MCF 10A (cell line): ENCODE measurements at regions not wholly inside any gene's neighbourhood (a gene's known extent, or its start where the extent isn't known, plus 50 kb on each side); places are given as distances from the start of the nearest gene placed in this dataset.

Source experiments
- BruUV-seq: library from RNA; stranded (reverse); fragments of 400-500 nt; replicated peaks from 2 replicates; lab custom pipeline; 2021; lab: Mats Ljungman, UMichigan
- CTCF ChIA-PET: fragments of 300-600 bp; sonication (Branson Sonifier 250); formaldehyde crosslinking; extraction: SDS; loops from one replicate; lab custom pipeline; 2021; ENCODE audit warnings: antibody characterized with exemption, inconsistent platforms; lab: Yijun Ruan, JAX
- POLR2A ChIA-PET: fragments of 300-600, 350-650 bp; sonication (Branson Sonifier 250); formaldehyde crosslinking; extraction: SDS; loops from one replicate; lab custom pipeline; 2020; ENCODE audit warnings: antibody characterized with exemption, inconsistent platforms; lab: Yijun Ruan, JAX
- DNase-seq: peaks from one replicate; pipeline ENCODE4 v3.0.0-alpha.2; 2018; ENCODE audit not compliant: unreplicated experiment
- H3K27ac Mint-ChIP-seq: one replicate; pipeline ENCODE4 v1.8.0; 2022; ENCODE audit warnings: mild to moderate bottlenecking, low read depth, mixed read lengths; ENCODE audit not compliant: unreplicated experiment
- H3K27me3 Mint-ChIP-seq: one replicate; pipeline ENCODE4 v1.8.0; 2022; ENCODE audit warnings: mixed read lengths; ENCODE audit not compliant: insufficient read depth, unreplicated experiment
- H3K36me3 Mint-ChIP-seq: one replicate; pipeline ENCODE4 v1.8.0; 2022; ENCODE audit warnings: mild to moderate bottlenecking, moderate library complexity, mixed read lengths; ENCODE audit not compliant: insufficient read depth, unreplicated experiment
- H3K4me1 Mint-ChIP-seq: one replicate; pipeline ENCODE4 v1.8.0; 2022; ENCODE audit warnings: mixed read lengths; ENCODE audit not compliant: insufficient read depth, unreplicated experiment
- H3K4me3 Mint-ChIP-seq: one replicate; pipeline ENCODE4 v1.8.0; 2022; ENCODE audit warnings: mild to moderate bottlenecking, moderate library complexity, mixed read lengths; ENCODE audit not compliant: unreplicated experiment
- H3K9me3 Mint-ChIP-seq: one replicate; pipeline ENCODE4 v1.8.0; 2022; ENCODE audit warnings: mixed read lengths; ENCODE audit not compliant: unreplicated experiment
- intact Hi-C: fragments of 100-400 bp; cut with micrococcal nuclease; formaldehyde crosslinking; loops from 2 replicates; pipeline ENCODE4 v1.14.1; 2022
- TF ChIP-seq, protein P1 (sequence below): fragments of 200-600 bp; IDR thresholded peaks from one replicate; pipeline ENCODE4 v1.8.0; 2022; ENCODE audit warnings: antibody characterized with exemption, mild to moderate bottlenecking; ENCODE audit not compliant: unreplicated experiment

DNA sequence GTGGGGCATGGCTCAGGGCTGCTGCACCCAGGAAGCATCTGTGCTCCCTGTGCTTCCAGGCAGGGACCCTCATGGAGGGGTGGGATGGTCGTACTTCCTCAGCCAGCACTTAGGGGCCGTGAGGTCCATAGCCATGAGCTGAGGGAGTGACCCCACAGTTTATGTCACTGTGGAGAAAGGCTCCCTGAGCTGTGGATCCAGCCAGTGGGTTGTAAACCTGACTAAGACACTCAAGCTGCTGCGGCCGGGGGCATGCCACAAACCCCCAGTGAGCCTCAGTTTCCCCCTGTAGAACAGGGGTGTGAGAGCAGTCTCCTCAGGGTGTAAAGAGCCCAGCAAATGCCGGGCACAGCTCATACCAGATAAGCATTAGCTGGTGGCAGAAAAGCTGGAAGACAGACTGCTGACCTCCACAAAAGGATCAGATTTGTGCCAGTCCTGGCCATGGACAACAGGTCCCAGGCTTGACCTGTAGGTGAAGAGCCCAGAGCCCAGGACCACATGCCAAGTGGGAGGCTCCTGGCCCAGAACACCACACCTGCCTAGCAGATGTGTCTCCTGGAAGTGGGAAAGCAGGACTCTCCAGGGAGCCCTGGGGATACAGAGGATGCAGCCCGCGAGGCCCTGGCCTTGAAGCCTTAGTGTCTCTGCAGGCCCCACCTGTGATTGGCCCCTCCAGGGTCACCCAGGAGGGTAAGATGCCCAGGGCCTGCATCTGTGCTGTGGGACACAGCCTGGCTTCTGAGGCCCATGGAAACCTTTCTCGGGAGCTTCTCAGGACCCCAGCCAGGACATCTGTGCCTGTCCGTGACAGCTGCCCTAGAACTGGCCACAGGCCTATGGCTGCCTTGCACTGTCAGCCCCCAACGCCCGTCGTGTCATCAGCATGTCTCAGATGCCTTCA is 78.1 kb upstream of the RET start:
- Mint-ChIP-seq H3K9me3 (no peaks in the 10 kb centered on the region), H3K36me3 (no peaks in the 10 kb centered on the region), H3K4me3 (no peak overlapping the region), H3K27me3 (no peaks in the 10 kb centered on the region), H3K27ac (no peak overlapping the region), H3K4me1 (no peaks in the 10 kb centered on the region)
- no peak for DNase-seq
- ChIA-PET POLR2A (no interaction called here), CTCF (no interaction called here)
- TF ChIP-seq, protein P1, sequence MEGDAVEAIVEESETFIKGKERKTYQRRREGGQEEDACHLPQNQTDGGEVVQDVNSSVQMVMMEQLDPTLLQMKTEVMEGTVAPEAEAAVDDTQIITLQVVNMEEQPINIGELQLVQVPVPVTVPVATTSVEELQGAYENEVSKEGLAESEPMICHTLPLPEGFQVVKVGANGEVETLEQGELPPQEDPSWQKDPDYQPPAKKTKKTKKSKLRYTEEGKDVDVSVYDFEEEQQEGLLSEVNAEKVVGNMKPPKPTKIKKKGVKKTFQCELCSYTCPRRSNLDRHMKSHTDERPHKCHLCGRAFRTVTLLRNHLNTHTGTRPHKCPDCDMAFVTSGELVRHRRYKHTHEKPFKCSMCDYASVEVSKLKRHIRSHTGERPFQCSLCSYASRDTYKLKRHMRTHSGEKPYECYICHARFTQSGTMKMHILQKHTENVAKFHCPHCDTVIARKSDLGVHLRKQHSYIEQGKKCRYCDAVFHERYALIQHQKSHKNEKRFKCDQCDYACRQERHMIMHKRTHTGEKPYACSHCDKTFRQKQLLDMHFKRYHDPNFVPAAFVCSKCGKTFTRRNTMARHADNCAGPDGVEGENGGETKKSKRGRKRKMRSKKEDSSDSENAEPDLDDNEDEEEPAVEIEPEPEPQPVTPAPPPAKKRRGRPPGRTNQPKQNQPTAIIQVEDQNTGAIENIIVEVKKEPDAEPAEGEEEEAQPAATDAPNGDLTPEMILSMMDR: no peak
- intact Hi-C loops: no loop called here
- BruUV-seq: no TSS peak

DNA sequence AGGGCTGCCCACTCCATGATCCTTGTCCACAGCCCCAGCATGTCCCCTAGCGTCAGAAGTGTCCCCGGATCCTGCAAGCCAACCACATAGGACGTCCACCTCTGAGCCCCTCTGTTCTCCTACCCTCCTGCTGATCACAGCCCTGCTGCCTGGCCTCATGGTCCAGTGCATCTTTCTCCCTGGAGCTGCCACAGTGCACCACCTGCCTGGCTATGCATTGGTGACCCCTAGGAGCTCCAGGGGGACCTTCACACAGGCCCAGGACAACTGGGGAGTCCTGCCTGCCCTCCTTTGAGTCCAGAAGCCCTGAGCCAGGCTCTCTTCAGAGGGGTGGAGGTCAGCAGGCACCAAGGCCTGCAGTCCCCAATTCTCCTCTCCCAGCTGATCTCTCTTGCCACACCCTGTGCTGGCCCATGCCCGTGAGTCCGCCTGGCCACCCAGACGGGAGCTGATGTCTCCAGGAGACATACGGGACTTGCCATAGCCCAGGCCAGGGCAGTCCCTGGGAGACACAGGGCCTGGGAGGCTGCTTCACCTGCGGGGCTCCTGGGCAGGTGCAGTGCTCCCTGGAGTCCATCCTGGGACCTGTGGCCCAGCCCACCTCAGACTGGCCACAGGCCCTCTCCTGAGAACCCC is 77.4 kb upstream of the RET start:
- CTCF ChIA-PET: no interaction called here
- Mint-ChIP-seq H3K4me3 (no peak overlapping the region), H3K9me3 (no peaks in the 10 kb centered on the region), H3K36me3 (no peaks in the 10 kb centered on the region), H3K4me1 (no peaks in the 10 kb centered on the region), H3K27me3 (no peaks in the 10 kb centered on the region), H3K27ac (no peak overlapping the region)
- intact Hi-C loops: no loop called here
- POLR2A ChIA-PET: interaction anchor here (0.6 kb wide), 1 partner anchor 47 kb away, joined by 3 read pairs; no protein-coding TSS in a partner anchor
- DNase-seq: no peak
- TF ChIP-seq, protein P1: no peak
- no TSS peak for BruUV-seq

DNA sequence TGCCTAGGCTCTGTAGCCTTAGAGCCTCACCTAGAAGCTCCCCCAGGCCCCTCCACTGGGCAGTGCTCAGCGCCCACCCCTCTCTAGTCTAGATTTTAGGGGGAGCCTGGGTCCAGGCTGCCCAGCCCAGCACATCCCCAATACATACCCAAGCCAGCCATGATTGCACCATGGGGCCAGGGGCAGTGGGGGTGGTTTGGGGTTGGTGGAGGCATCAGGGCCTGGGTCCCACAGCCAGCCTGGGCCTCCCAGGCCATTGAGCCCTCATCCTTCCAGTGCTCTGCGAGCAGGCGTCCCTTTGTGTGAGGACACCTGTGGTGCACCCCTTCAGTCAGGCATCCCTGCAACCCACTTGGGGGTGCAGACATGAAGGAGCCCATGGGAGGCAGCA is 76.9 kb upstream of the RET start:
- Mint-ChIP-seq H3K27me3 (no peaks in the 10 kb centered on the region), H3K4me1 (no peaks in the 10 kb centered on the region), H3K36me3 (no peaks in the 10 kb centered on the region), H3K27ac (no peak overlapping the region), H3K4me3 (no peak overlapping the region), H3K9me3 (no peaks in the 10 kb centered on the region)
- no peak for DNase-seq
- intact Hi-C loops: no loop called here
- ChIA-PET CTCF (no interaction called here), POLR2A (interaction anchor here (0.6 kb wide), 1 partner anchor 48 kb away, joined by 3 read pairs; no protein-coding TSS in a partner anchor)
- no TSS peak for BruUV-seq
- TF ChIP-seq, protein P1: no peak

DNA sequence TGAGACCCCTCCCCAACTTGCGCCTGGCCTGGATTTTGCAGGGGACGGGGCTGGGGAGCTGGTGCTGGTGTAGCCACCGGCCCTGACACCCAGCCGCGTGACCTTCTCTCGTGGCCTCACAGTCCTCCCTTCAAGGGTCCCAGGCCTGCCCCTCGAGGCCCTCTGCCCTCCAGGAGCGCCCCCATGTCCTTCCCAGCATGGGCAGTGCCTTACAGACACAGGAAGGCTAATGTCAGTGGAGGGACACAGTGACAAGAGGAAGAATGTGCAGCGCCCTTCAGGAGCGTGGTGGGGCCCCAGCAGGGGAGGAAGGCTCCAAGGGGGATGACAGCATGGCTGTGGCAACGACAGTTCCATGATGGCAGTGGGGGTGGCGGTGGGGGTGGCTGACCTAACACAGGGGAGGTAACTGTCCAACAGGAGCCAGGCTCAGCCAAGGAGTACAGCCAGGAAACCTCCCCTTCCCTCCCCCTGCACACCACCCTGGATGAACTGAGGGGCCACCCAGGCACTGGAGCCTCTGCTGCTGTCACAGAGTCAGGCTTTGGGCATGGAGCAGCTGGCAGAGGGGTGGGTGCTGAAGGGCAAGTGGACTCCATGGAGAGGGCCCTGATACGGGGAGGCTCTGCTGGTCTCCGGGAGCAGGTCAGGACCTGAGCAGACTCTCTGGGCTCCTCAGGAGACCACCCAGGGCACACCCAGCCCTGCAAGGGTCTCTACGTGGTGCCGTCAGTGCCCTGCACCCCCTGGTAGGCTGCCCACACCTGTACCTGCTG is 76.0 kb upstream of the RET start:
- Mint-ChIP-seq H3K27ac (no peak overlapping the region), H3K9me3 (no peaks in the 10 kb centered on the region), H3K4me3 (no peak overlapping the region), H3K27me3 (no peaks in the 10 kb centered on the region), H3K36me3 (no peaks in the 10 kb centered on the region), H3K4me1 (no peaks in the 10 kb centered on the region)
- ChIA-PET CTCF (no interaction called here), POLR2A (no interaction called here)
- TF ChIP-seq, protein P1: no peak
- intact Hi-C loops: no loop called here
- no TSS peak for BruUV-seq
- DNase-seq: no peak
